ENCODE measurements at regions not wholly inside any gene's neighbourhood (a gene's known extent, or its start where the extent isn't known, plus 50 kb on each side); places are given as distances from the start of the nearest gene placed in this dataset.
A peak's percentile ranks its signal among the peaks of the same experiment; 100 is the strongest.

- DNase-seq, result no peak
Observed at GRCh38 chr9:84393266-84393950, 52.9 kb upstream of the SLC28A3 start.

GRCh38 chr9:84394036-84394435 lies 53.5 kb upstream of the SLC28A3 start:
- no peak for DNase-seq

GRCh38 chr9:84397151-84397728 lies 56.7 kb upstream of the SLC28A3 start:
- DNase-seq, result peak; percentile 59 to 62

GRCh38 chr9:84397822-84398221 lies 57.3 kb upstream of the SLC28A3 start:
- no peak for DNase-seq

- DNase-seq, result no peak
Observed at GRCh38 chr9:84402517-84402916, 62.0 kb upstream of the SLC28A3 start.

GRCh38 chr9:84403288-84403687 lies 62.7 kb upstream of the SLC28A3 start:
- no peak for DNase-seq

GRCh38 chr9:84404095-84404686 lies 63.6 kb upstream of the SLC28A3 start:
- no peak for DNase-seq

DNA sequence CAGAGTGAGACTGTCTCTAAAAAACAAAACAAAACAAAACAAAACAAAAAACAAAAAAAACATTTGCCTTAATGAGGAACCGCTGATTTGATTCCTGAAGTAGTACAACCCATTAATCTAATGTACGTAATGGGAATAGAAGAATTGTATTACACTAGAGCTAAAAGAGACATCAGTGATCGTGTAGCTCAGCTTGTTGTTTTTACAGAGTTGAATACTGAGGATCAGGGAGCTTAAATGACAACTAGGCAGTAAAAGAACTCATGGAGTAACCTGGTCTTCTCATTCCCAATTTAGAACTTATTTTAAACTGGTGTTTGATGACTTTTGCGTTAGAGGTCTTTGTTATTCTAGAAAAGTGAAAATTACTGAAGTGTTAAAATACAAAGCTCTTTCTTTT lies 65.1 kb upstream of the SLC28A3 start:
- DNase-seq, result no peak

DNA sequence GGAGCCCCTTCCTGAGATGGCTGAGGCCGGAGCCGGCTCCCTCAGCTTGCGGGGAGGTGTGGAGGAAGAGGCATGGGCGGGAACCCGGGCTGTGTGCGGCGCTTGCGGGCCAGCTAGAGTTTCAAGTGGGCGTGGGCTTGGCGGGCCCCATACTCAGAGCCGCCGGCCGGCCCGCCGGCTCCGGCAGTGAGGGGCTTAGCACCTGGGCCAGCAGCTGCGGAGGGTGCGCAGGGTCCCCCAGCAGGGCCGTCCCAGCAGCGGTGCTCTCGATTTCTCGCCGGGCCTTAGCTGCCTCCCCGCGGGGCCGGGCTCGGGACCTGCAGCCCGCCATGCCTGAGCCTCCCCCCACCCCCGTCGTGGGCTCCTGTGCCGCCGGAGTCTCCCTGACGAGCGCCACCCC lies 67.9 kb upstream of the SLC28A3 start:
- DNase-seq, result no peak

DNA sequence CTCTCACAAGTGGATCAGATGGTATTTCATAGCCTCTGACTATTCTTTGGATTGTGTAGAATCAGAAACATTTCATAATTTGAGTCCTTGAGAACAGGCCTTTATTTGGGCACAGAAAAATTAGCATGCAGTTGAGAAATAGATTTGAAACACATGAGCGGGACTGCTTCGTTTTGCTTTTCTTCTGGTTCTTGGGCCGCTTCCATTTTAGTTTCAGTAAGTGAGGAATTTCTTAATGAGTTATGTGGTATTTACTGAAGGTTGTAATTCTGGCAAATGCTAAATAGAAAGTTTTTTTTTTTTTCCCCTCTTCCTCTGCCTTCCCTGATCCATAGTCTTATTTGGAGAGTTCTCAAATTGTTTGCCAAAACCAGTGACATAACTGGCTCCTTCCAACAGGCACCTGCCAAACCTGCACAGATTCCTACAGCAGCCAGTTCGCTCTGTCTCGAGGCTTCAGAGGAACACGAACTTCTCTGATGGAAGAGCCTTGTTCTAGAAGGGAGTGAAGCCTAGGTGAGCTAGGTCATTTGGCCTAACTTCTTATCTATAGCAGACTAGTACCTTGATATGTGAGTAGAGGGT lies 71.2 kb upstream of the SLC28A3 start:
- no peak for DNase-seq

DNA sequence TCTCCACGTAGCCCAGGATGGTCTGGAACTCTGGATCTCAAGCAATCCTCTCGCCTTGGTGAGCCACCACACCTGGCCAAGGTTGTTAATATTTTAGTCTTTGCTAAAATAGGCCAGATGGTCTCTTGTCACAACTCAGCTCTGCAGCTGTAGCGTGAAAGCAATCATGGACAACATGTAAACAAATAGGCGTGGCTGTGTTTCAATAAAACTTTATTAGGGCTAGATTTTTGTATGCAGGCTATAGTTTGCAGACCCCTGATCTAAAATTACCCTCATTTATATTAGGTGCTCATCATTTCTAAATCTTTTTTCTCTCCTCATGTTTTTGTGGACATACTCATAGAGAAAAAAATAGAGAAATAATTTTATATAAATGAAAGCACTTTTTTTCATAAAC lies 72.1 kb upstream of the SLC28A3 start:
- no peak for DNase-seq

- DNase-seq, result no peak
Observed at GRCh38 chr9:84413301-84413700, 72.7 kb upstream of the SLC28A3 start.

DNA sequence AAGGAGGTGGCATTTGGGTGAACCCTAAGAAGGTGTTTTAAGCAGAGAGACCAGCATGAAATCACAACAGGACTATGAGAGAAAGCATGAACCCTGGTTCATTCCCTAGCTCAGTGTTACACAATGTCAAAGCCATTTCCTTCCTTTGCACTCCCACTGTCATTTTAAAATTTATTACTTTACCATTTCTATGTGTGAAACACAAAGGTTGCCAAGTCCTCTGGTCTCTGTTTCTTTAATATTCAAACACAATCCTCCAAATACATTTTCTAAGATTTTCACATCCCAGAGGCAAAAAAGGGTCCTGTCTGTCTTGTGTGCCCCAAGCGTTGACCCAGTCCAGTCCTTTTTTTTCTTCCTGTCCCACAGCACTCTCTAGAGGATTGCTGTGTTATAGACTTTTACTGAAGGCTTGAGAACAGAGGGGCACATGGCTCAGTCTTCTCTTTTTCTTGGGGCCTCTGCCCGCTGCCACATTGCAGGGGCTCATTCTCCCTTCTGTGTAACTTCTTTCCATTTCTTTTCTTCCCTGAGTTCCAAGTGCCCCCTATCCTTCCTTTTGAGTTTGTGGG lies 78.6 kb upstream of the SLC28A3 start:
- no peak for DNase-seq

GRCh38 chr9:84424931-84425330 lies 84.4 kb upstream of the SLC28A3 start:
- DNase-seq, result no peak

DNA sequence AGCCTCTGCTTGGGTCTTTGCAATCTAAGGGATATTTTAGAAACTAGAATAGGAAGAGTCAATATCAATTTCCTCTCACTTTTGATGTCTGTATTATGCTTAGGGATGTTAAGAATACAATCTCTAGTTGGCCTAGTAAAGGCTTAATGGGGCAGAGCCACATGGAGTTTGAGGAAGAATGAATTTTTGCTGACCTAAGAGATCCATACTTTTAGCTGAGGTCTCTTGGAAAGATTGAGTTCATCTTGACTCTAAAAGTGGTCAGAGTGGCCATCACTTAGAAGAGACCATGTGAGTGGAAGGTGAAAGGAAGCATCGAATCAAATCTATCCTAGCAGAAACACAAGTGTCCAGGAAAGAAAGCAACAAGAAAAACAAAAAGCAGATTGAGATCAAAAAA lies 92.2 kb upstream of the SLC28A3 start:
- no peak for DNase-seq

DNA sequence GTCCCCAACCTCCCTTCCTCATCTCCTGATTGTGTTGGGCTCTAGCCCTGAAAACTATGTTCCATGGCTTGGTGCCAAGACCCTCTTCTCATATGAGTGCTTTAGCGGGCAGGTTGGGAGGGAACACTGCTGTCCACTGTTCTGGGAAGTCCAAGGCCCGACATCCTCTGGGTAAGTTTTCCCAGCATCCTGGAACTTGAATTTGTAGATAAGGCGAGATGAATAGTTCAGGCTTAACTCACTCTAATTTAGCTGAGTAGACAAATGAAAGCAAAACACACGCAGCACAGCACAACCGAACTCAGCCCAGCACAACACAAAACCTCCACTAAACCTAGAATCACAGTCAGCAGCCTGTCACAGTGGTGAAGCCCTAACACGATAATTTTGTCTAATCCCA lies 95.3 kb upstream of the SLC28A3 start:
- no peak for DNase-seq

- no peak for DNase-seq
Observed at GRCh38 chr9:84436386-84437109, 96.0 kb upstream of the SLC28A3 start.

GRCh38 chr9:84438391-84438790 lies 97.8 kb upstream of the SLC28A3 start:
- DNase-seq, result no peak

GRCh38 chr9:84439250-84439649 lies 98.7 kb upstream of the SLC28A3 start:
- DNase-seq, result no peak

DNA sequence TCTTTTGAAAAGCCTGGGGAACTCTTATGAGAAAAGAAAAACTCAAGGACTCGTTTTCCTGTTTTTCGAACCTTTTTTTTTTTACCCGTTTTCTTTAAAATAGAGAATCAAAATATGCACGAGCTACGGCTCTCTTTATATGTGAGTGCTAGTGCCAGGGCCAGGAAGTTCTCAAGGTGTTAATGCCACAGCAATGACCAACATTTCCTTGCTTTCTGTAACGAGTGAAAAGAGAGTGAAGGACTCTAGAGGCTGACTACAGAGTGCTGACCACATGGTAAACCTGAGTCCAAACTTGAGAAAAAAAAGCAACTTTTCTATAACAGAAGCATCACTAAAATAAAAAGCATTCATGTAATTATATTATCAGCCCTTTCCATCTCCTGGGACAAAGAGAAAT lies 102.2 kb upstream of the SLC28A3 start:
- DNase-seq, result no peak

DNA sequence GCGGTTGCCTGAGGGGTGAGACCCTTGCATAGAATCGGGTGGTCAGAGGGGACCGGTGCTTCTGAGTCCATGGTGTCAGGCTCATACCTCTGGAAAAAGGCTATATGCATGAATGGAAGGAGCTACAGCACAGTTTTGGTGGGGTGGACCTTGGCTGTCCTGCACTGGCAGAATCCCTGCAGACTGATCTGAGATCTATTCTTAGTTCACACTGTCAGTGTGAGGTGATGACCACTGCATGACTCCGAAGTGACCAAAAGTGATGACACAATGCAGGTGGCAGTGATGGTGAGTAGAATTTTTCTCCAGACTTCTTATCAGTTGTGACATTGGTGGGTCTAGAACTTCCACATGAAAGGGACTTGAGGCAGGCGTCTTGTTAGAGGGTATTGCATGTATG lies 105.2 kb upstream of the SLC28A3 start:
- no peak for DNase-seq

- DNase-seq, result no peak
Observed at GRCh38 chr9:84447305-84447704, 106.7 kb upstream of the SLC28A3 start.

GRCh38 chr9:84450029-84450428 lies 109.5 kb upstream of the SLC28A3 start:
- no peak for DNase-seq

Data from stimulated activated CD4-positive, alpha-beta T cell treated with anti-CD3 and anti-CD28 coated beads, Interleukin-2, amount 100 ng/mL, for 48 hours (primary cell).